Activated CD4-positive, alpha-beta memory T cell treated with anti-CD3 and anti-CD28 coated beads for 36 hours (primary cell): ENCODE measurements at regions not wholly inside any gene's neighbourhood (a gene's known extent, or its start where the extent isn't known, plus 50 kb on each side); places are given as distances from the start of the nearest gene placed in this dataset.

Experiments
- CTCF ChIA-PET: fragments of 350-600 bp; sonication (Branson Sonifier 250); formaldehyde crosslinking; loops from one replicate; lab custom pipeline; 2021; ENCODE audit warnings: antibody characterized with exemption, inconsistent platforms; lab: Charles Lee
- POLR2A ChIA-PET: fragments of 350-600 bp; sonication (Branson Sonifier 250); formaldehyde crosslinking; loops from one replicate; lab custom pipeline; 2021; ENCODE audit warnings: antibody characterized with exemption; lab: Charles Lee
- DNase-seq: peaks from one replicate; pipeline ENCODE4 v3.0.0-alpha.2; 2020
- H3K27ac Mint-ChIP-seq: one replicate; pipeline ENCODE4 v1.8.0; 2021; ENCODE audit warnings: mixed read lengths
- H3K27me3 Mint-ChIP-seq: one replicate; pipeline ENCODE4 v1.8.0; 2021; ENCODE audit warnings: mixed read lengths
- H3K36me3 Mint-ChIP-seq: one replicate; pipeline ENCODE4 v1.8.0; 2021; ENCODE audit warnings: mixed read lengths
- H3K4me1 Mint-ChIP-seq: one replicate; pipeline ENCODE4 v1.8.0; 2021; ENCODE audit warnings: low read depth, mixed read lengths
- H3K4me3 Mint-ChIP-seq: one replicate; pipeline ENCODE4 v1.8.0; 2021; ENCODE audit warnings: mild to moderate bottlenecking, mixed read lengths
- H3K9me3 Mint-ChIP-seq: one replicate; pipeline ENCODE4 v1.8.0; 2021; ENCODE audit warnings: mixed read lengths
- intact Hi-C: fragments of 100-400 bp; cut with micrococcal nuclease; formaldehyde crosslinking; loops from one replicate; pipeline ENCODE4 v1.15.1; 2023

GRCh38 chr7:153320005-153320404, 560.5 kb downstream of the ACTR3B start:
- intact Hi-C loops: no loop called here
- peaks cover 18% of the 10 kb centered on the region for H3K9me3 Mint-ChIP-seq
- ChIA-PET POLR2A (no interaction called here), CTCF (no interaction called here)
- no peak overlapping the region for H3K27ac Mint-ChIP-seq
- DNase-seq: no peak
- H3K36me3 Mint-ChIP-seq: no peaks in the 10 kb centered on the region
- H3K4me1 Mint-ChIP-seq: no peaks in the 10 kb centered on the region
- no peaks in the 10 kb centered on the region for H3K27me3 Mint-ChIP-seq
- H3K4me3 Mint-ChIP-seq: no peak overlapping the region

GRCh38 chr7:153320681-153321080, 561.1 kb downstream of the ACTR3B start:
- Mint-ChIP-seq H3K36me3 (no peaks in the 10 kb centered on the region), H3K27ac (no peak overlapping the region), H3K27me3 (no peaks in the 10 kb centered on the region), H3K4me3 (no peak overlapping the region), H3K9me3 (peaks cover 18% of the 10 kb centered on the region), H3K4me1 (no peaks in the 10 kb centered on the region)
- CTCF ChIA-PET: no interaction called here
- POLR2A ChIA-PET: no interaction called here
- DNase-seq: no peak
- intact Hi-C loops: no loop called here

DNA sequence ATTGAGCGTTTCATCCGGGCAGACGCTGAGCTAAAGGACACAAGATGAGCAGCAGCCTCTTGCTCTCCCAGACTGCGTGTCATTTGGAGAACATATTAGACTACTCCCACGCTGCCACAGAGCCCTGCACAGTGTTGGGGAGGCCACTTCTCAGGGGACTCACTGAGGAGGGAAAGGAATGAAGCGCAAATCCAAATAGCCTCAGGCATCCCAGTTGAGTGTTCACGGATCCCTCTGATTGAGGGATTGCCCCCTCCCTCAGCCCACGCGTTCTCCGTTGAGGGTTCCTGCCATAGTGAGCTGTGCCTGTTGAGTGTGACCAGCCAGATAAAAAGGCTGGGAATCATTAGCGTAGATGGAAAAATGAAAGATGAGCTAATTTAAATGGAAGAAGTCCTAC, 563.4 kb downstream of the ACTR3B start:
- no peaks in the 10 kb centered on the region for H3K36me3 Mint-ChIP-seq

GRCh38 chr7:153324094-153324493, 564.5 kb downstream of the ACTR3B start:
- ChIA-PET CTCF (no interaction called here), POLR2A (no interaction called here)
- intact Hi-C loops: no loop called here
- H3K4me1 Mint-ChIP-seq: no peaks in the 10 kb centered on the region
- H3K27me3 Mint-ChIP-seq: no peaks in the 10 kb centered on the region
- no peaks in the 10 kb centered on the region for H3K36me3 Mint-ChIP-seq
- peaks cover 23% of the 10 kb centered on the region for H3K9me3 Mint-ChIP-seq
- DNase-seq: no peak
- H3K4me3 Mint-ChIP-seq: no peak overlapping the region
- H3K27ac Mint-ChIP-seq: no peak overlapping the region

More for the DNA sequence above, 563.4 kb downstream of the ACTR3B start:
- intact Hi-C loops: no loop called here
- ChIA-PET POLR2A (no interaction called here), CTCF (no interaction called here)
- Mint-ChIP-seq H3K4me3 (no peak overlapping the region), H3K27ac (no peak overlapping the region), H3K9me3 (peaks cover 21% of the 10 kb centered on the region), H3K4me1 (no peaks in the 10 kb centered on the region), H3K27me3 (no peaks in the 10 kb centered on the region)
- no peak for DNase-seq

DNA sequence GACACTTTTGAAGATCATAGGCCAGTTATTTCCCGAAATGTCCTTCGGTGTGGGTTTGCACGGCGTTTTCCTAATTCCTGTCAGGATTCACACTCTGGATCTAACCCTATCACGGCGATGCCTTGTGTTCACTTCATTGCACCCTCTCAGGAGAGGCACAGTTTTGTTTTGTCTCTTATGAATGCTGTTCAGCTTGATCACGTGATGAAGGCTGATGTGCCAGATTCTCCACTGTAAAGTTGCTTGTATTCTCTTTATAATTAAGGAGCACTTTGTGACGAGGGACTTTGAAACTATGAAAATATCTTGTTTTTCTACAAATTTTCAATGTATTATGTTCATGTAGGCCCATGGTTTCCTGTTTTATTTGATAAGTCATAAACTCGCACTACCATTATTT, 568.1 kb downstream of the ACTR3B start:
- H3K9me3 Mint-ChIP-seq: peaks cover 17% of the 10 kb centered on the region
- no peaks in the 10 kb centered on the region for H3K4me1 Mint-ChIP-seq
- ChIA-PET POLR2A (no interaction called here), CTCF (no interaction called here)
- no peak overlapping the region for H3K27ac Mint-ChIP-seq
- no peak overlapping the region for H3K4me3 Mint-ChIP-seq
- DNase-seq: no peak
- H3K27me3 Mint-ChIP-seq: no peaks in the 10 kb centered on the region
- intact Hi-C loops: no loop called here
- H3K36me3 Mint-ChIP-seq: no peaks in the 10 kb centered on the region

- CTCF ChIA-PET: no interaction called here
Observed at GRCh38 chr7:153331427-153331826, 571.9 kb downstream of the ACTR3B start.

DNA sequence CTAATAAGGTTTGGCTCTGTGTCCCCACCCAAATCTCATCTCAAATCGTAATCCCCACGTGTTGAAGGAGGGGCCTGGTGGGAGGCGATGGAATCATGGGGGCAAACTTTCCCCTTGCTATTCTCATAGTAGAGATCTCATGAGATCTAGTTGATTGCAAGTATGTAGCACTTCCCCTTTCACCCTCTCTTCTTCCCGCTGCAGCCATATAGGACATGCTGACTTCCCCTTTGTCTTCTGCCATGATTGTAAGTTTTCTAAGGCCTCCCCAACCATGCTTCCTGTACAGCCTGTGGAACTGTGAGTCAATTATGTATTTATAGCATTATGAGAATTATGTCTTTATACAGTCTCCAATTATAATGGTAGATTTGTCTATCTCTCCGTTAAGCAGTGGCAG, 594.5 kb downstream of the ACTR3B start:
- CTCF ChIA-PET: no interaction called here
- H3K27me3 Mint-ChIP-seq: no peaks in the 10 kb centered on the region
- H3K36me3 Mint-ChIP-seq: no peaks in the 10 kb centered on the region
- no peak for DNase-seq
- no peaks in the 10 kb centered on the region for H3K4me1 Mint-ChIP-seq
- intact Hi-C loops: no loop called here
- H3K4me3 Mint-ChIP-seq: no peak overlapping the region
- POLR2A ChIA-PET: no interaction called here
- H3K9me3 Mint-ChIP-seq: no peaks in the 10 kb centered on the region
- no peak overlapping the region for H3K27ac Mint-ChIP-seq

More at GRCh38 chr7:153331427-153331826, 571.9 kb downstream of the ACTR3B start:
- intact Hi-C loops: no loop called here
- H3K4me1 Mint-ChIP-seq: no peaks in the 10 kb centered on the region
- no peak for DNase-seq
- H3K9me3 Mint-ChIP-seq: peaks cover 17% of the 10 kb centered on the region
- no peaks in the 10 kb centered on the region for H3K27me3 Mint-ChIP-seq
- no peaks in the 10 kb centered on the region for H3K36me3 Mint-ChIP-seq
- POLR2A ChIA-PET: no interaction called here
- no peak overlapping the region for H3K27ac Mint-ChIP-seq
- H3K4me3 Mint-ChIP-seq: no peak overlapping the region

DNA sequence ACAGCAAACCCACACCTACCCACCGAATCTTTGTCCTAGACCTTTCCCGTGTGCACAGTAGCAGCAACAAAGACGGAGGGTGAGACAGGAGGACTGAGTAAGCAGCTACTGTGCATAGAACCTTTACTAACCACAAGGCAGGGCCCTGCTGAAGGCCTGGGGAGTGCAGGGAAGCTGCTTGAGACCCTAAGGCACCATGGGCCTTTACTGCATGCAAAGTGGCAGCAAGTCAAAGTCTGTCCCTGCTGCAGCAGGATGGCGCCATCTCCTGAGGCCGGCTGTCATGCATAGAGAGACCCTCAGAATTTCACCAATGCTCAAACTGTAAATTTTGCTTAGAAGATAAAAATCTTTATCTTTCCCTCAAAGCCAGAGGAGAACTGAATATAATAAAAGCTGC, 610.5 kb downstream of the ACTR3B start:
- Mint-ChIP-seq H3K4me3 (no peak overlapping the region), H3K9me3 (peaks cover 16% of the 10 kb centered on the region), H3K4me1 (no peaks in the 10 kb centered on the region), H3K27ac (no peak overlapping the region), H3K36me3 (peaks cover 2% of the 10 kb centered on the region), H3K27me3 (no peaks in the 10 kb centered on the region)
- intact Hi-C loops: no loop called here
- no peak for DNase-seq
- ChIA-PET POLR2A (no interaction called here), CTCF (no interaction called here)

DNA sequence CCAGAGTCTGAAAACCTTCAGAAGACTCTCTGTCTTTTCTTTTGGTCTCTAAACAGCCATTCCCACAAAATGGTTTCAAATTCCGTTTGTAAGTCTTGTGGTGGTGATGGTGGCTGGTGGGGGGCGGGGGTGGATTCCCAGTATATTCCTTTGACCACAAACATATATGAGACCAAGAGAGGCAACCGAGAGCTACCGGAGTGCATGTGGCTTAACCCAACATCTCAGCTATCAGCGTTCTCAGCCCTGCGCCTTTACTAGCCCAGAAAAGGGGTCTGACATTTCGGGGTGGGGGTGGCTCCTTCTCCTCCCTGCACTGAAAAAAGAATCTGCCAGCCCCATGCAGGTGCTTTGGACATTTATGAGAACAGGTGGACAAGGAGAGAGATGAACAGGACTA, 621.1 kb downstream of the ACTR3B start:
- H3K4me1 Mint-ChIP-seq: no peaks in the 10 kb centered on the region
- H3K27ac Mint-ChIP-seq: no peak overlapping the region
- H3K9me3 Mint-ChIP-seq: peaks cover 6% of the 10 kb centered on the region
- H3K36me3 Mint-ChIP-seq: no peaks in the 10 kb centered on the region
- H3K4me3 Mint-ChIP-seq: no peak overlapping the region
- CTCF ChIA-PET: no interaction called here
- POLR2A ChIA-PET: no interaction called here
- H3K27me3 Mint-ChIP-seq: peaks cover 2% of the 10 kb centered on the region
- DNase-seq: no peak
- intact Hi-C loops: no loop called here

GRCh38 chr7:153381275-153382040, 621.9 kb downstream of the ACTR3B start:
- Mint-ChIP-seq H3K4me3 (no peak overlapping the region), H3K27me3 (peaks cover 2% of the 10 kb centered on the region), H3K36me3 (no peaks in the 10 kb centered on the region), H3K9me3 (peaks cover 4% of the 10 kb centered on the region), H3K27ac (no peak overlapping the region), H3K4me1 (no peaks in the 10 kb centered on the region)
- peak; percentile 20 for DNase-seq
- ChIA-PET CTCF (no interaction called here), POLR2A (no interaction called here)
- intact Hi-C loops: no loop called here

DNA sequence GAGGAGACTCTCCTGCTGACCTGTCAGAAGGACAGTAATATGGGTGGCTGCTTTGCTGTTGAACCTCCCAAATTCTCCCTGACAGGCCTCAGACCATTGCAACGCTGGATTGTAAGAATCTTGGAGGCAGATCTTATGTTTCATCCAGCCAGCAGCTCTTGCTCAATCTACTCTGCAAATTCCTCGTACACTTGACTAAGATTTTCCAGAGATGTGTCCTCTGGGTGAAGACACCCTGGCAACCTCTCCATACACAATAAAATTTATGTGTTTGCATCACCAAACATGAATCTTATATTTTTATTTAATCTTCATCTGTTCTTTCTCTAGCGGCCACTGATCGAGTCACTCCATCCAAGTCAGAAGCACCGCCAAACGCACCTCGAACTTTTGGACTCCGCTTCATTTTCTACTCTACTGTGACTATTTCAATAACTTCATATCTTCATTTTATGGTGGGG, 623.1 kb downstream of the ACTR3B start:
- H3K36me3 Mint-ChIP-seq: no peaks in the 10 kb centered on the region
- H3K4me1 Mint-ChIP-seq: no peaks in the 10 kb centered on the region
- intact Hi-C loops: no loop called here
- no peak overlapping the region for H3K4me3 Mint-ChIP-seq
- DNase-seq: no peak
- peaks cover 2% of the 10 kb centered on the region for H3K27me3 Mint-ChIP-seq
- H3K9me3 Mint-ChIP-seq: peaks cover 3% of the 10 kb centered on the region
- ChIA-PET CTCF (no interaction called here), POLR2A (no interaction called here)
- H3K27ac Mint-ChIP-seq: no peak overlapping the region

- H3K36me3 Mint-ChIP-seq: no peaks in the 10 kb centered on the region
- intact Hi-C loops: no loop called here
- POLR2A ChIA-PET: no interaction called here
- peaks cover 3% of the 10 kb centered on the region for H3K9me3 Mint-ChIP-seq
- H3K4me1 Mint-ChIP-seq: no peaks in the 10 kb centered on the region
- no peak overlapping the region for H3K27ac Mint-ChIP-seq
- H3K27me3 Mint-ChIP-seq: peaks cover 2% of the 10 kb centered on the region
- CTCF ChIA-PET: no interaction called here
- H3K4me3 Mint-ChIP-seq: no peak overlapping the region
- DNase-seq: no peak
Observed at GRCh38 chr7:153383781-153384180, 624.2 kb downstream of the ACTR3B start.

GRCh38 chr7:153385502-153385901, 626.0 kb downstream of the ACTR3B start:
- Mint-ChIP-seq H3K4me1 (no peaks in the 10 kb centered on the region), H3K27ac (no peak overlapping the region), H3K36me3 (no peaks in the 10 kb centered on the region), H3K9me3 (peaks cover 8% of the 10 kb centered on the region), H3K4me3 (no peak overlapping the region), H3K27me3 (peaks cover 2% of the 10 kb centered on the region)
- no peak for DNase-seq
- ChIA-PET CTCF (no interaction called here), POLR2A (no interaction called here)
- intact Hi-C loops: no loop called here
